Lower leg skin (tissue), 3 donors: ENCODE measurements at regions not wholly inside any gene's neighbourhood (a gene's known extent, or its start where the extent isn't known, plus 50 kb on each side); places are given as distances from the start of the nearest gene placed in this dataset.

ENCODE experiments used
- CTCF ChIP-seq, 3 donors: fragments of 450-650 bp; IDR thresholded peaks; one replicate each; pipeline ENCODE4 v1.5.1; 2016; ENCODE audit warnings: antibody characterized with exemption in 3 of 3, mild to moderate bottlenecking in 3 of 3, moderate library complexity in 2 of 3
- POLR2A ChIP-seq, 2 donors: fragments of 450-650 bp; IDR thresholded peaks; one replicate each; pipeline ENCODE4 v1.6.1; 2016 to 2017; ENCODE audit warnings: antibody characterized with exemption in 2 of 2, mild to moderate bottlenecking in 1 of 2, moderate library complexity in 1 of 2

GRCh38 chr12:111288771-111289170 is 80.1 kb downstream of the PHETA1 start:
- TF ChIP-seq CTCF (IDR thresholded peaks at IDR 0.05) (no peak), POLR2A (IDR thresholded peaks at IDR 0.05) (no peak)
